Tibial nerve (tissue), 3 donors: ENCODE measurements at regions not wholly inside any gene's neighbourhood (a gene's known extent, or its start where the extent isn't known, plus 50 kb on each side); places are given as distances from the start of the nearest gene placed in this dataset.

ENCODE experiments used
- POLR2A ChIP-seq, 2 donors: fragments of 450-650 bp; IDR thresholded peaks; one replicate each; pipeline ENCODE4 v1.6.1; 2017; ENCODE audit warnings: antibody characterized with exemption in 2 of 2, mild to moderate bottlenecking in 2 of 2, moderate library complexity in 2 of 2
- TF ChIP-seq, protein P1 (sequence below), 5 experiments: fragments of 200-600 bp in 3 of 5; fragments of 450-650 bp in 2 of 5; sonication (generic) in 3 of 5; IDR thresholded peaks; one replicate each; pipeline ENCODE4 v1.5.1; 2016 to 2019; ENCODE audit warnings: antibody characterized with exemption in 5 of 5, mild to moderate bottlenecking in 3 of 5, moderate library complexity in 2 of 5

DNA sequence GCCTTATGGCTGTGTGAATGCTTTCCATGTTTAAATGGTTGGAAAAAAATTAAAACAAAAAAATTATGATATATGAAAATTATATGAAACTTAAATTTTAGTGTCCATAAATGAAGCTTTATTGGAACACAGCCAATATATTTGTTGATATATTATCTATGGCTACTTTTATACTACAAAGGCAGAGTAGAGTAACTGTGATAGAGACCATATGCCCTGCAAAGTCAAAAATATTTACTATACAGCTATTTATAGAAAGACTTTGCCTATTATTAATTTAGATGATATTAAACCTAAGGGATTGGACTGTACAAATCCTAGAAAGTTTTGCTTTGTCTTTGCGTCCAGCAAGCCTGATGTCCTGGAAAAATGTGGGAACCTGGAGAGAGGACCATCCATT, 518.3 kb upstream of the JAG1 start:
- no peak for TF ChIP-seq POLR2A (IDR thresholded peaks at IDR 0.05)
- TF ChIP-seq, protein P1, sequence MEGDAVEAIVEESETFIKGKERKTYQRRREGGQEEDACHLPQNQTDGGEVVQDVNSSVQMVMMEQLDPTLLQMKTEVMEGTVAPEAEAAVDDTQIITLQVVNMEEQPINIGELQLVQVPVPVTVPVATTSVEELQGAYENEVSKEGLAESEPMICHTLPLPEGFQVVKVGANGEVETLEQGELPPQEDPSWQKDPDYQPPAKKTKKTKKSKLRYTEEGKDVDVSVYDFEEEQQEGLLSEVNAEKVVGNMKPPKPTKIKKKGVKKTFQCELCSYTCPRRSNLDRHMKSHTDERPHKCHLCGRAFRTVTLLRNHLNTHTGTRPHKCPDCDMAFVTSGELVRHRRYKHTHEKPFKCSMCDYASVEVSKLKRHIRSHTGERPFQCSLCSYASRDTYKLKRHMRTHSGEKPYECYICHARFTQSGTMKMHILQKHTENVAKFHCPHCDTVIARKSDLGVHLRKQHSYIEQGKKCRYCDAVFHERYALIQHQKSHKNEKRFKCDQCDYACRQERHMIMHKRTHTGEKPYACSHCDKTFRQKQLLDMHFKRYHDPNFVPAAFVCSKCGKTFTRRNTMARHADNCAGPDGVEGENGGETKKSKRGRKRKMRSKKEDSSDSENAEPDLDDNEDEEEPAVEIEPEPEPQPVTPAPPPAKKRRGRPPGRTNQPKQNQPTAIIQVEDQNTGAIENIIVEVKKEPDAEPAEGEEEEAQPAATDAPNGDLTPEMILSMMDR (IDR thresholded peaks at IDR 0.05): no peak
